SK-N-MC (cell line): ENCODE measurements at regions not wholly inside any gene's neighbourhood (a gene's known extent, or its start where the extent isn't known, plus 50 kb on each side); places are given as distances from the start of the nearest gene placed in this dataset.

Source experiments
- EZH2 ChIP-seq: fragments of 200-600 bp; sonication (generic); IDR thresholded peaks from one replicate; pipeline ENCODE4 v1.6.1; 2017; ENCODE audit warnings: antibody characterized with exemption
- FOXP2 ChIP-seq: optimal IDR thresholded peaks from 2 replicates; pipeline ENCODE3; 2011; ENCODE audit warnings: mild to moderate bottlenecking, moderate library complexity; ENCODE audit not compliant: insufficient read depth; ENCODE audit errors: extremely low read length, control extremely low read depth
- POLR2AphosphoS5 ChIP-seq: IDR thresholded peaks from 2 replicates; pipeline ENCODE4 v1.6.1; 2012; ENCODE audit warnings: mild to moderate bottlenecking, low read depth, low read length, borderline replicate concordance

DNA sequence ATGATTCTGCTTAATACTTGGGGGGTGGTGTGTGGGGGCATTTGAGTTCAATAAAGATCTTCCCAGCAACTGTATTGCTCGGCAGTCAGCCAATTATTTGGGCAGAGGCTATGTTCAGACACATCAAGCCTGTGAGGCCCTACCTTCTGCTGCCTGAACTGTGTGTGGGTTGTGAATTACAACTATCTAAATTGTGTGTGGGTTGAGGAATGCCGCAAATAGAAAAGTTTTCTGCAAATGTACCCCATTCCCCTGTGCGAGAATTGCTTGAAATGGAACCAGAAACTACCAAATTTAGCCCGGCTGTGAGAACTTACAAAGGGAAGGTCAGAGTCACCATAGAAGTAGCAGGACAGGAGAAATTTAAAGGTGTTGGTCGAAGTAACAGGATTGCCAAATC, 360.0 kb upstream of the PIK3R1 start:
- TF ChIP-seq POLR2AphosphoS5 (no peak), EZH2 (no peak), FOXP2 (no peak)
